Erythroblast (primary cell): ENCODE measurements at regions not wholly inside any gene's neighbourhood (a gene's known extent, or its start where the extent isn't known, plus 50 kb on each side); places are given as distances from the start of the nearest gene placed in this dataset.

Source experiments
- DNase-seq, 2 experiments: peaks; one replicate each; lab custom pipeline; 2025; lab: John Stamatoyannopoulos, UW
- GATA1 ChIP-seq: IDR thresholded peaks from 2 replicates; pipeline ENCODE4 v1.6.1; 2011; ENCODE audit warnings: low read depth, mild to moderate bottlenecking, control low read depth, low read length, moderate library complexity
- POLR2A ChIP-seq: IDR thresholded peaks from 2 replicates; pipeline ENCODE4 v1.6.1; 2011; ENCODE audit warnings: mild to moderate bottlenecking, low read length

DNA sequence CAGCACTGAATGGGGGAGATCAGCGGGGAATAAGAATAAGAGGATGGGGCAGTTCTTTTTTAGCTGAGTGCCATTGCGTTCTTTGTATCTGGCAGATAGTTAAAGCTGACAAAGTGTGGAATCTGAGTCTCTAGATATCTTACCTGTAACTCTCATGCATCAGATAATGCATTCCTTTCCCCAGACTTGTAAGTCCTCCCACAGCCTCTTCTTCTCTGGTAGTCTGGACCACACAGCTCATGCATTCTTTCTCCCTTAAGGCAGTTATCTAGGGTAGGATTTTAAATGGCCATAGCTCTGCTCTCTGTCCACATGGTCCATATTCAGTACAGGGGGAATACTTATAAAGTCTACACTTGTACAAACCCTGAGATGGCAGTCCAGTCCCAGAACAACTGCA lies 54.0 kb upstream of the FGF10 start:
- DNase-seq, result no peak
- TF ChIP-seq GATA1, result no peak
- no peak for TF ChIP-seq POLR2A

DNA sequence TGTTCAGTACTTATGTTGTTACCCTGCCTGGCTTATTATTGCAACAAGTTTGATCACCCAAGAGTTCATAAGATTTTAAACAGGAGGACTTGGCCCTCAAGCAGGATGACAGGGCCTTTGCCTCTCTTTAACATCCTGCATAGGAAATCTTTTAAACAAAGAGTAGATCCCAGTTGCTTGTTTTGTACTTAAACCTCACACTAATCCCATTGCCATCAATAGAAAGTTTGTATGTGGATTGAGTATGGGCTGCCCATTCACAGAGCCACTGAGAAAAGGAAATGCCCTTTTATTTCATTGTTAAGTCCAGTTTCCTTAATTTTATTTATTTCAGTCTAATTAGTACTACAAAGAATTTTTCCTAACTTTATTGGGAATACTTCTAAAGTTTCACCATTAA lies 52.2 kb upstream of the FGF10 start:
- TF ChIP-seq POLR2A (no peak), GATA1 (no peak)
- no peak for DNase-seq

GRCh38 chr5:44440186-44440585 lies 51.0 kb upstream of the FGF10 start:
- TF ChIP-seq POLR2A (no peak), GATA1 (no peak)
- no peak for DNase-seq
